Hematopoietic multipotent progenitor cell treated with erythropoietin and hydrocortisone succinate and interleukin-3 and kit ligand, for 17 days (in vitro differentiated cells): ENCODE measurements at regions not wholly inside any gene's neighbourhood (a gene's known extent, or its start where the extent isn't known, plus 50 kb on each side); places are given as distances from the start of the nearest gene placed in this dataset.

Experiments
- DNase-seq: peaks from one replicate; pipeline ENCODE4 v3.0.0-alpha.2; 2015; ENCODE audit warnings: low spot score

DNA sequence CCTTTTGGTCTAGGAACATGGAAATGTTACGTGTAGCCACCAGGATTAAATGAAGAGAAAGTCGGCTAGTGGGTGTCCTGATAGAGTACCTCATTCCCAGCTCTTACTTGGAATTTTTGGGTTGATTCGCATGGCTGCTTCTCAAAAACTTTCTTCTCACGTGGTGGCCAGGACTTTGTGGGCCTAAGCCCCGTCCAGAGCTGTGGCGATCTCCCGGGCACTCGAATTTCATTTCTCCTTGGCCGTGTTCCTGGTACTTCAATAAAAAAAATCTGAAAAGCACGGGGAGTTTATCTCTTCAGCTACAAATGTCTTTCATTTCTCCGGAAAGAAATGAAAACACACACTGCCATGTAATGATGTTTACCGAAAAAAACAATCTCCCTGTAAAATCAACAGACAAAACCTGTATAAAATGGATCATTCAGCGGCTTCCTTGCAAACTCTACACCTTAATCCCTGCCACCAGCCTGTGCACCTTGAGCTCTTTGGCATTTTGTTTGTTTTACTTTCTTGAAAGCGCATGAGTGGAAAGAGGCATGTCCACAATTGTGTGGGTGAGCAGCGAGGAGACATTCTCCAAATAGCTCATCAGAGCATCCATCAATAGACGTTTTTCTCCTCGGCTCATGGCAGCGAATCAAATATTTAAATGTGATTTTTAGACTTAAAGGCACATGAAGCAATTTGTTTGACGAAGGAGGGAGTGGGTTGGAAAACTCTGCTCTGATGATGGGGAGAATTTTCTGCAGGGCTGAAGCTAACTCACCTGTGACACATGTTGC, 173.1 kb downstream of the TFAP2C start:
- no peak for DNase-seq

DNA sequence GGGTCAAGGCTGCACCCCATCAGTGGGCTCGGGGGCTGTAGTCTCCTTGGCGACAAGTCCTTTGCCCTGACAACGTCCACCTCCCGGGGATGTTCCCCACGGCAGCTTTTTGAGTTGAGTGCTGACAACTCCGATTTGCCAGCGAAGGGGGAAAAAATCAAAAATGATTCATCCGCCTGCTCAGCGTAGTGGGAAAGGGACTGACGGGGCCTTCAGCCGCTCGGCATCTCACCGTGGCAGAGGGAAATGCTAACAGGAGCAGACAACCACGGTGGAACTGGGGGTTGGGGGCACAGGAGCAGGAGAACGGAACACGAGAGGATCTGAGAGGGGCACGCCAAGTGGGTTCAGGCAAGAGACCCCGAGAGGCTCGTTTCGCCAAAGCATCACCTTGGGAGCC, 173.7 kb downstream of the TFAP2C start:
- DNase-seq, result no peak

DNA sequence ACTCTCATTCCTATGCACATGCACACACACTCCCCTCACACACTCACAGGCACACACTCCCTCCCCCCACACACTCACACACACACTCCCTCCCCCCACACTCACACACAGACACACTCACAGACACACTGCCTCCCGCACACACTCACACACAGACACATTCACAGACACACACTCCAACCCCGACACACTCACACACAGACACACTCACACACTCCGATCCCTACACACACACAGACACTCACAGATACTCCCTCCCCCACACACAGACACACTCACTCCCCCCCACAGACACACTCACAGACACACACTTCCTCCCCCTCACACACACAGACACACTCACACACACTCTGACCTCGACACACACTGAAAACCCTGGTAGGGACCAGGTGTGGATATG, 176.2 kb downstream of the TFAP2C start:
- no peak for DNase-seq

DNA sequence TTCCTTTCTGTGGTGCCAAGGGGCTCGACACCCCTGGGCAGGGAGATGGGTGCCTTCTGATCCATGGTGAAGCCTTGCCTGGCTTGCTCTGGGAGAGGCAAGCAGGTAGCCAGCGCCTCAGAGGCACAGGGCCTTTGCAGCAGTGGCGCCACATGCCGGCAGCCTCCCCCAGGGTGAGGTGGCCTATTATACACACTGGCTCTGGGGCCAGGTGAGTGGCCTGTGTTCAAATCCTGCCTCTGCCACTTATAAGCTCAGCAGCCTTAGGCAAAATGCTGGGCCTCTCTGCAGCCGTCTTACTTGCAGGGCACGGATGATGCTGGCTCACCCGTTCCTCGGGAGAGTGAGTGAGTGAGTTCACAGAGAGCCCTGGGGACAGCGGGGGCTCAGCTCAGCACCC, 176.9 kb downstream of the TFAP2C start:
- DNase-seq, result no peak

DNA sequence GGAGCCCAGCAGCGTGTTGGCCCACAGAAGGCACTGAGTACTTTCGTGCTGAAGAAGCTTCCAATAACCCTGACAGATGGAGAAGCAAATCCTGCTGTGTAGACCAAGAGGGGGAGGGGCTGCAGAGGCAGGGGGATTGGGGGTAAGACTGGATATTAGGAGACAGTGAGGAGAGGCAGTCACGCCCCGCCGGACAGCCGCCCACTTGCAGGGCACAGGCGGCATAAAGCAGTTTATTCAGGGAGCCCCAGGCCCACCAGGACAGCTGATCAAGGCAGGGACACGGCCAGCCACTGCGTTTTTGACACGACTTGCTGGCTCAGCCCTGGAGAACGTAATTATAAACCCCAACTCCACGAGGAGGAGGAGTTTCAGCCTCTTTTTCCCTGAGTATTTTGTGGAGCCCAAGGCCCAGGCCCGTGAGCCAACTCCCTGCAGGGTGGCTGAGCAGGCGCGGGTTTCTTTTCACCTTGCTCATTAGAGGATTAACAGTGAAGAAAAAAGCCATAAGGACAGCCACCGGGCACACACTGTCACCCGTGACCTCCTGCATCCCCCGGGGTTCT, 177.9 kb downstream of the TFAP2C start:
- no peak for DNase-seq

DNA sequence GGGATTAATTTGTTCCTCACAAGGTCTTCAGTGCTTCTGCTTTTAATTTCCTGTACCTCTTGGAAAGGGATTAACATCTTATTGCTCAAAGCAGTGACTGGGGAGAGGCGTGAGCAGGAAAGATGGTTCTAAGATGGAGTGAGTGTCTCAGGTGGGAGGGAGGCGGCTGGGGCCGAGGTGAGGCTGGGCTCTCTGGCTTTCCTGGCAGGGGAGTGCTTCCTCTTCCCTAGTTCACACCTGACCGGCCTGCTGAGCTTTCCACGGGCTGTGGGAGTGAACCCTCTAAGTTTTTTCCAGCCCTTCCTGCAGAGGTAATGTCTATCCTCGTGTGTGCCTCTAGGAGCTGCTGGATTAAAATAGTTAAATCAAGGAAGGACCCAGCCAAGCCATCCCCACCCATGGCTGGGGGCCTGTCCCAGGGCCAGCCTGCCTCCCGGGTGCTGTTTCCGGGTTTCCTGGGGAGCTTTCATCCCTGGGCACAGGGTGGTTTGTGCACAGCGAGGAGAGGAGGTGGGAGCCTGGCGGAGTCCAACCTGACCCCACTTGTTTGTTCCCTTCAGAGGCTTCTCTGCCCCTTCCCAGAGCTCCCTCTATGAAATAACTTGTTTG, 179.1 kb downstream of the TFAP2C start:
- DNase-seq, result no peak

DNA sequence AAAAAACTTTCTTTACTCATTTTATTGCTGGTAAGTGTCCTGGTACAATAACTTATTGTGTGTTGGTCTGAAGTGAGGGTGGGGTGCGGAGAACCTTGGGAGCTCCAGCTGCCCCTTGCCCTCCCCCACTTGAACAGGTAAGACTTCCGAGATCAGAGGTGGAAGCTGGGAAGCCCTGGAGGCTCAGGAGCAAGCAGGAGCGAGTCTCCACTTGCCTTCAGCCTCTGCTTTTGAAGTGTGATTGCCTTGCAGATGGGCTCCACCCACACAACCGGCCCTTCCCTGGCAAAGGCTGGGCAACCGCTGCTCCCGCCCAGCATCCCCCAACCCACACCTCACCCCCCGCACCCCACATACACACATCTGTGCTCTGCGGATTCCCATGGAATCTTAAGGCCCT, 179.6 kb downstream of the TFAP2C start:
- DNase-seq, result no peak

DNA sequence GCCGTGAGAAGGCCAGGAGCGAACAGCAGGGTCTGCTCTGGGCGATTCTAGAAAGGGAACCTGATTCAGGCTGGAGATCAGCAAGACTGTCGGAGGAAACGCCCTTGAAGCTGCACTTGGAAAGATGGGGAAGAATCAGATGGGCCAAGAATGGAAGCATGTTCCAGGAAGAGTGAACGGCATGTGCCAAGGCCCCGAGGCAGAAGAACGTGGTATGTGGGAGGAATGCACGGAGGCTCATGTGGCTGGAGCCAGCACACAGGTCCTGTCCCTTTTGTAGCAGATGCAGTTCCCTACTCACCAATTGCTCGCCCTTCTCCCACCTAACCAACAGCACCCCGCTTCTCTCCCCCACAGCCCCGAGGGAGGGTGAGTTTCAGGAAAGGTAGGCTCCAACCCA, 180.6 kb downstream of the TFAP2C start:
- no peak for DNase-seq

DNA sequence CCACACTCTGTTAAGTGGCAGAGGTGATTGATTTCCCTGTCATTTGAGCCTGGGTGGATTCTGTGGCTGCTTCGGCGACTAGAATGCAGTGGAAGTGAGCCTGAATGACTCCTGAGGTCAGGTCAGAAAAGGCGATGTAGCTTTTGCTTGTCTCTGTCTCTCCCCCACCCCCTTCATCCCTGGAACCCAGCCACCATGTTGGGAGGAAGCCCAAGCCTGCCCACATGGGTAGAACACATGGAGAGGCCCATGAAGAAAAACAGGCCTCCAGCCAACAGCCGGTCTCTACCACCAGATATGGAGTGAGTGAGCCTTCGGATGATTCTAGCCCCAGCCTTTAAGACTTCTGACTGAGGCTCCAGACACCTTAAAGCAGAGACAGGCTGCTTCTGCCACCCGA, 181.0 kb downstream of the TFAP2C start:
- DNase-seq, result no peak

DNA sequence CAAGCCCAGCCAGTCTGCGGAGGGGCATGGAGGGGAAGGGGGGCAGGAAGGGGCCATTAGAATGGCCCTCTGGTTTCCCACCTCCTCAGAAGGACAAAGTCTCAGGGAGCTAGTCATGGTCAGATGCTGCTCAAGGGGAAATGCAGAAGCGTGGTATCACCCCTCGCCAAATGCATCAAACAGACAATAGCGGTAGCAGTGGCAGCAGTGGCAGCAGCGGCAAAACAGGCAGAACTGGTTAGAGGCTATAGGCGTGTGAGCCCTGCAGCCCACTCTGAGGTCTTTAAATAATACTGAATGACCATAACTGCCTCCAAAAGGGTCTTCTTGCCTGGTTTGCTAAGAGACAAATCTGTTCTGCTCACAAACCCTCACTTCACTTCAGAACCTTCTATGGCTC, 186.7 kb downstream of the TFAP2C start:
- DNase-seq, result no peak

DNA sequence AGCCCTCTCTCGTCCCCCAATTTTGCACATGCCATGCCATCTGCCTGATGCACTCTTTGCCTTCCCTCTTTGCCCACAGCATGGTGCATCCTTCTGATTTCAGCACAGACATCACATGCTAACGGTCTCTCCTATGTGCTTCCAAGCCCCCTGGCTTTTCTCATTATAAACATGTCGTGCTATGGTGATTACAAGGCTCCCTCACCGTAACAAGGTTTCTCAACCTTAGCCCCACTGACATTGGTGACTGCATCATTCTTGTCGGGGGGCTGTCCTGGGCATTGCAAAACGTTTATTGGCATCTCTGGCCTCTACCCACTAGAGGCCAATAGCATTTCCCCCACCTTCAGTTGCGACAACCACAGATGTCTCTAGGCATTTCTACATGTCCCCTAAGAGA, 187.2 kb downstream of the TFAP2C start:
- no peak for DNase-seq

DNA sequence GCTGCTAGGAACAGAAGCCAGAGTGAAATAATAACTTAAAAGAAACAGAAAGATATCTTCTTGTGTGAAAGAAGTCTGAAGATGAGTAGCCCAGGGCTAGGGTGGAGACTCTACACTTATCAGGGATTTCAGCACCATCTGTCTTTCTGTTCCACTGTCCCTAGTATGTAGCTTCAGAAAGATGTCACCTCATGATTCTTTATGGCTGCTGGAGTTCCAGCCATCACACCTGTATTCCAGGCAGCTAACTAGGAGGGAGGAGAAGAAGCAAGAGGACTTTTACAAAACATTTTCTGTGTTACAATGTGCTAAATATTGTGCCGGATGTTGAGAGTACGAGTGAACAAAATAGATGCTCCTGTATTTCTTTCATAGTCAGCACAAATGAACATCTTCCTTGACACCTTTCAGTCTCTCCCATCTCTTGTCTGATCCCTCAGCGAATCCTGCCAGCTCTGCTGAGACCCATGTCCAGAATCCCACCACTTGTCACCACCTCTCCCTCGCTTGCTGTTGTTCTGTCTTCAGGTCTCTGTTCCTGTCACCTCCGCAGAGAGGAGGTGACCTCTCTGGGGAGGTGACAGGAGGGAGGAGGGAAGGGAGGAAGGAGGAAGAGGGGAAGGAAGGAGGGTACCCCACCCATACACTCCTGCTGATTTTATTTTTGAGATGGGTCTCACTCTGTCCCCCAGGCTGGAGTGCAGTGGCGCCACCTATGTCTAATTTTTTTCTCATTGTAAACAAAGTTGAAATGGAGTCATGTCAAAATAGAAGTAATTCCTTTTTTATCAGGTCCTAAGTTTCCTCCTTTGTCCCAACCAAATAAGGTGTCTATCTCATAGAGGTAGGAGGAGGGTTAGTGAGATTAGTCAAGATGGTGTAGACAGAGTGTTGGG, 188.9 kb downstream of the TFAP2C start:
- no peak for DNase-seq

DNA sequence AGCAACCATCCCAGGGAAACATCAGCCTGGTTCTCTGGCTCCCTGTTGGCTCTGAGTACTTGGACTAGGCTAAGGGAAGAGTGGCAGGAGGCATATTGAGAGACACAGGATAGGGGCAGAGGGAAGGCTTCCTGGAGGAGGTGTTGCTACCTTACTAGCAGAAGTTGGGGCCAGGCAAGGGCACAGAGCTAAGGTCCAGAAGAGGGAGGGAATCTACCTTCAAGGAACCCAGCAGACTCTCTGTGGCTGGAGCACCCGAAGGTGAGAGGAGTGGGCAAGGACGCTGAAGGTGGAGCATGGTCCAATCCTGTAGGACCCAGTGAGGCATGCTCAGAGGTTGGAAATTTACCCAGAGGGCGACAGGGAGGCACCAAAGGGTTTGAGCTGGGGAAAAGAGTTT, 191.9 kb downstream of the TFAP2C start:
- no peak for DNase-seq

DNA sequence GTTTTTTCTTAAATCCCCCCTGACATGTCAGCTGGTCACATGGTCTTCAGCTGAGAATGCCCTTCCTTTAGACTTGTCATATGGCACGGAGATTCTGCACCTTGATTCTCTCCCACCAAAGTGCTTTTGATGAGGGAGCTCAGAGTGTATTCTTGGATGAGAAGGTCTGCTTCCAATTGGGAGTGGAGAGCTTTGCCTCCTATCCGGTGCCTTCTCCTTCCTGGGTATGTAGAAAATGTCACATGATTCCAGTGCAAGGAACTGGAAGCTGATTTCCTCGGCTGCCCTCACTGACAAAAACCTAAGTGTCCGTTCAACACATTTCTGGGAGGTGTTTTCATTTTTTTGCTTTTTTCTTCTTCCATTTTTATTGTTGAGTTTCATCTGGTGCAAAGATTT, 197.2 kb downstream of the TFAP2C start:
- DNase-seq, result no peak

DNA sequence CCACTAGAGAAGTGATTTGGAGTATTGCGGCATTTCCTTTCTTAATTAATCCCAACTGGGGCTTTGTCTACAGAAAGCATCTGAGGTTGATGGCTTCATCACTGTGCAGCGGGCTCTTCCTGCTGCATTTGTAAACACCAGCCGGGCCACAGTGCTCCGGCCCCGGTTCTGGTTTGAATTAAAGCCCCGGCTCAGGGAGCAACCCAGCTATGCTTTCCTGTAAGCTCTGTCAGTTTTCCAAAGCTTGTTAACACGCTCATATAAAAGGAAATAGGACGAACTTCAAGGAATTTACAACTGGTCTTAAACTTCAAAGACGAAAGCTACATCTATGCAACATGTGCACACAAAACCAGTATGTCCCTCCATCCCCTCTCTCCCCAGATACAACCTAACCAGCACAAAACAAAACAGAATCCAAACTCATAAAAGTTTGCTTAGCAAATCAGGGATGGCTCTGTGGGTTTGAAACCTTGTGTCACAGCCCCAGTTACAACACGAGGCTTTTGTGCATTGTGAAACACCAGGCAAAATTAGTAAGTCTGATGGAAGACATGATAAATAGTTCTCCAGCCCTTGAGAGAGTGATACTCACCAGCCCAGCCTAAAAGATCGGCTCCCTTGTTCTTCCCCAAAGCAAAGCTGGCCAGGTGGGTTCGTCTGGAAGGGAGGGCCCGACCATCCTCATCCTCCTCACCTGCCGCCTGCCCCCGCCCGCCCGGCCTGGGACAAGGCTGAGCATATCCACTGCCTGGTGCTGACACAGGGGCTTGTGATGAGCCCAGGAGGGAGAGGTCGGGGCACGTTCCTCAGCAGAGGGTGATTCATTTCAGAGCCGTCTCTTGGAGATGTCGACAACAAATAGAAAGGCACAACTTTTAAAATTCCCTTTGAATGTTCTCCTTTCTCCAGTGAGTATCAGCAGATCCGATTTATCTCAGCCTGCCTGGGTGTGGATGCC, 197.9 kb downstream of the TFAP2C start:
- no peak for DNase-seq

DNA sequence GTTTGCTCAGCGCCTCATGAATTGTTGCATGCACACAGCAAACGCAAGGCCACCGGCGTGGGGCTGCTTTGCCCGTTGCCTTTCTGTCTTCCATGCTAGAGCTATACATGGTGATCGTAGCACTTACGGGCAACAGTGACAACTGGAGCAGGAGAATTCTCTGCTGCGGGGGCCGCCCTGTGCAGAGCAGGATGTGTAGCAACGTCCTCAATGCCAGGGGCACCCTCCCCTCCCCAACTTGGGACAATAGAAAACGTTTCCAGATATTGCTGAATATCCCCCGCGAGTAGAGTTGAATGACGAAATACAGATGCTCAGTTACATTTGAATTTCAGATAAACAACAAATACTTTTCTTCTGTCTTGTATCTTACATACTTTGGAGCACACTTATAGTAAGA, 198.7 kb downstream of the TFAP2C start:
- no peak for DNase-seq

DNA sequence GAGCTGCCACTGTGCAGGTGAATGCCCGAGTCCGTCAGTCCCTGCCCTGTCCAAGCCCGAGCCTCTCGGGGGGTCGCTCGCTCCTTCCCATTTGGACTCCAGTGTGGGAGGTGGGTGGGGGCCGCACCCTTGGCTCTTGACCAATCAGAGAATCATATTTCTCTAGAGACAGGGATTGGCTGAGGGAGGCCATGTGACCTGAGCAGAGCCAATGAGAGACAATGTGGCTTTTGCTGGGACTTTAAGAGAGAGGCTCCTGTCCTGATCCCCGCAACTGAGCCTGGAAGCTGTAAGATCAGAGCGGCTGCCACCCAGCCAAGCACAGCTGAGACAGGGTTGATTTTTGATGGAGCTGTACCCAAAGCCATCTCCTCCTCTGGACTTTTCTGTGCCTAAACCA, 199.3 kb downstream of the TFAP2C start:
- DNase-seq, result no peak

DNA sequence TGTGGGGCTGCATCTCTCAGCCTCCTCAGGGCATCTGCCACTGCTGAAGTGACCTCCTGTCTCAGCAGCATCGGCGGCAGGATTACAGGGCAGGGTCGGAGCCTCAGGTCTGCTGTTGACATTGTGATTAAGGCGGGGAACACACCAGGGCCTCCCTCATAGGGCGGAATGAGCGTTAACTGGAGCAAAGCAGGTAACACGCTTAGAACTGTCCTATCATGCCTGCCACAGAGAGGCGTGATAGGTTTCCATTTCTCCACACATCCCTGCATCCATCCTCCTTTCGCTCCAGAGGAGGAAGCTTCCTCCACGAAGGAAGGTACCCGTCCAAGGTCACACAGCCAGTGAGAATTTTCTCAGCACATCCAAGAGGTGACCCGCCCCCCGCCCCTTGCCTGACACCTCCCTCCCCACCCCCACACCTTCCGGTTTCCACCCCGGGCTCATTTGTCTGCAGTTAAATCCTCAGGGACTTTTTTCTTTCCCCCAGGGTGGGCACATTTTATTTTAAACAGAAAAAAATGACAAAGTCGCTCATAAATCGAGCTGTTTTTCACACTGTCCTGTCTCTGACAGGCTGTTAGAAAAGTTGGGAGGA, 200.8 kb downstream of the TFAP2C start:
- DNase-seq, result no peak

DNA sequence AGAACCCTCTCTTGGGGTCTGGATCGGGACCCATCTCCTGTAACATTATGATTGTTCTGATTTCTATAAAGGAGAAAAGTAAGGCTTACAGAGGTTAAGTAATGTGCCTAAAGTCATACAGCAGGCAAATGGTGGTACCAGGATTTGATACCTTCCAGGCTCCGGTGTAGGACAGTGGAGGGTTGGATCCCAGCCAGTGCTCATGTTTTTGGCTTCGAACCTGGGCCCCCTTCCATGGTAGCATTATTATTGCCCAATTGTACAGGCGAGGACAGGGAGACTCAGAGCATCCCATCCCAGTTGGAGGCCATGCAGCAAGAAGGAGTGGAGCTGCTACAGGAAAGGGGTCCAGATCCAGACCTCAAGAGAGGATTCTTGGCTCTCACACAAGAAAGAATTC, 202.7 kb downstream of the TFAP2C start:
- no peak for DNase-seq

DNA sequence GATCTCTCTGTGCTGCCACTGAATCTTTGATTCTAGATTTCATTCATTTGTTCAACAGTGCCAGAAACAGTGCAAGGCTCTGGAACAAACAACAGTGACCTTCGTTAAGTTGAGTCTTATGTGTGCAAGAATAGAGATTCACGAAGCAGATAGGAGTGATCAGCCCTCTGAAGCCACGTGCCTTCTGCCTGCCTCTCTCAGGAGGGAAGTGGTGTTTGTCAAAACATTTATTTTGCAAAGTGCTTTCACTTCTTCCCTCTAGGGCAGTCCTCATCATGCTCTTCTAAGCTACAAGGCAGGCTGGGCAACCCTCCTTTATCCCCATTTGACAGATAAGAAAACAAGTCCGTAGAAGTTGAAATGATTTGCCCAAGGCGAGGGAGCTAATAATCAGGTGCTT, 204.3 kb downstream of the TFAP2C start:
- no peak for DNase-seq
